Psoas muscle (tissue), 7 donors: ENCODE measurements at regions not wholly inside any gene's neighbourhood (a gene's known extent, or its start where the extent isn't known, plus 50 kb on each side); places are given as distances from the start of the nearest gene placed in this dataset.
"Not testable (repeated sequence)": the region's sequence is repeated elsewhere in the genome, so short reads cannot be mapped to it uniquely, and the experiment has no call there.

Source experiments
- ATAC-seq, 4 donors: fragments of 200-7000 bp; cut with Tn5 transposase; one replicate each; pipeline ENCODE4 v1.9.1; 2020; ENCODE audit warnings: moderate library complexity in 3 of 4, mild to moderate bottlenecking in 2 of 4
- DNase-seq, 2 donors: peaks; one replicate each; pipeline ENCODE4 v3.0.0-alpha.2; 2020
- H3K27ac ChIP-seq: fragments of 200-600 bp; one replicate; pipeline ENCODE4 v1.8.0; 2022
- H3K27me3 ChIP-seq, 3 donors: fragments of 200-600 bp in 1 of 3; one replicate each; pipeline versions ENCODE4 v1.6.1 to v1.8.0; 2013 to 2022; ENCODE audit warnings: low read length in 2 of 3, mild to moderate bottlenecking in 2 of 3, moderate library complexity in 1 of 3; ENCODE audit not compliant: insufficient read depth in 3 of 3
- H3K36me3 ChIP-seq, 2 donors: fragments of 200-600 bp in 1 of 2; one replicate each; pipeline versions ENCODE4 v1.6.1 to v1.8.0; 2013 to 2022; ENCODE audit warnings: low read depth in 1 of 2, mild to moderate bottlenecking in 1 of 2, moderate library complexity in 1 of 2; ENCODE audit not compliant: insufficient read depth in 1 of 2
- H3K4me1 ChIP-seq: fragments of 200-600 bp; one replicate; pipeline ENCODE4 v1.8.0; 2022
- H3K4me3 ChIP-seq: fragments of 200-600 bp; one replicate; pipeline ENCODE4 v1.8.0; 2022; ENCODE audit warnings: mild to moderate bottlenecking
- H3K9me3 ChIP-seq: fragments of 200-600 bp; one replicate; pipeline ENCODE4 v1.8.0; 2022
- WGBS, 3 donors: extraction: QIAGEN DNeasy Blood & Tissue Kit; methylation state at CpG; one replicate each; pipeline versions ENCODE4 v1.1.6 to v1.1.7; 2013; 5-methylcytosine and 5-hydroxymethylcytosine counted together
- intact Hi-C, 2 donors: fragments of 100-400 bp; cut with DNase I; formaldehyde crosslinking; loops; one replicate each; pipeline versions ENCODE4 v1.11.0 to v1.14.2; 2022
- TF ChIP-seq, protein P1 (sequence below): fragments of 200-600 bp; IDR thresholded peaks from one replicate; pipeline ENCODE4 v1.8.0; 2022; ENCODE audit warnings: antibody characterized with exemption
- donor health status: healthy with polysubstance abuse.
- donor health status: DM: no; HTN: no; CAD: no; lungs with moderate emphysema.
- donor health status: Bipolar disorder and iron deficiency.
- donor health status: healthy.
- donor health status: DM: yes; HTN: yes; CAD: no.
- donor health status: DM: no; HTN: no; CAD: no.
- donor health status: DM: yes; HTN: yes; CAD: no.

DNA sequence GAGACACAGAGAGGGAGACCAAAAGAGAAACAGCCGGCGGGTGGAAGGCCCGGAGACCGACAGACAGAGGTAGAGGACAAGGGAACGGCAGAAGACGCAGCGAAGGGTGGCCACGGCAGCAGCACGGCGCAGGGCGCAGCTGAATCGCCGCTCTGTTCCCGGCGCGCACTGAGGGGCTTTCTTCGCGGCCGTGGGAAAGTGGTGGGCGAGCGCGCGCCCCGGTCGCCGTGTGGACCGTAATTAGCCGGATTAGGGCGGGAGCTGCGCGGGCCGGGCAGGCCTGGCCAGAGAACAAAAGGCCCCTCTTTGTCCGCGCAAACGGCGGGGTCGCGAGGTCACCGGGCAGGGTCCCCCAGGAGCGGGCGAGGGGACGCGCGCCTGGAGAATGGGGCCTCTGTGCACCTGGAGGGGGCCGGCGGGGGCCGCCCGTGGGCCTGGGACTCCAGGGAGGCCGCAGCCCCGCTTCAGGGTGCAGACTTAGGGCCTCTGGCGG, 158.3 kb downstream of the ZFP36L2 start:
- Histone ChIP-seq H3K4me3 (peak overlapping the region; percentile 34), H3K27ac (no peak overlapping the region), H3K4me1 (peaks cover 24% of the 10 kb centered on the region), H3K27me3 (no peaks in the 10 kb centered on the region), H3K9me3 (no peaks in the 10 kb centered on the region), H3K36me3 (no peaks in the 10 kb centered on the region)
- WGBS, 3 donors: 62 to 74% (median 63%) methylated on average over 38 to 51 of the region's 51 CpGs
- DNase-seq (no peak), ATAC-seq (no peak)
- intact Hi-C loops: loop anchor here in 1 of 2 donors (5.0 kb wide), 1 partner anchor 91 kb away; no protein-coding TSS in a partner anchor
- TF ChIP-seq, protein P1, sequence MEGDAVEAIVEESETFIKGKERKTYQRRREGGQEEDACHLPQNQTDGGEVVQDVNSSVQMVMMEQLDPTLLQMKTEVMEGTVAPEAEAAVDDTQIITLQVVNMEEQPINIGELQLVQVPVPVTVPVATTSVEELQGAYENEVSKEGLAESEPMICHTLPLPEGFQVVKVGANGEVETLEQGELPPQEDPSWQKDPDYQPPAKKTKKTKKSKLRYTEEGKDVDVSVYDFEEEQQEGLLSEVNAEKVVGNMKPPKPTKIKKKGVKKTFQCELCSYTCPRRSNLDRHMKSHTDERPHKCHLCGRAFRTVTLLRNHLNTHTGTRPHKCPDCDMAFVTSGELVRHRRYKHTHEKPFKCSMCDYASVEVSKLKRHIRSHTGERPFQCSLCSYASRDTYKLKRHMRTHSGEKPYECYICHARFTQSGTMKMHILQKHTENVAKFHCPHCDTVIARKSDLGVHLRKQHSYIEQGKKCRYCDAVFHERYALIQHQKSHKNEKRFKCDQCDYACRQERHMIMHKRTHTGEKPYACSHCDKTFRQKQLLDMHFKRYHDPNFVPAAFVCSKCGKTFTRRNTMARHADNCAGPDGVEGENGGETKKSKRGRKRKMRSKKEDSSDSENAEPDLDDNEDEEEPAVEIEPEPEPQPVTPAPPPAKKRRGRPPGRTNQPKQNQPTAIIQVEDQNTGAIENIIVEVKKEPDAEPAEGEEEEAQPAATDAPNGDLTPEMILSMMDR: no peak

DNA sequence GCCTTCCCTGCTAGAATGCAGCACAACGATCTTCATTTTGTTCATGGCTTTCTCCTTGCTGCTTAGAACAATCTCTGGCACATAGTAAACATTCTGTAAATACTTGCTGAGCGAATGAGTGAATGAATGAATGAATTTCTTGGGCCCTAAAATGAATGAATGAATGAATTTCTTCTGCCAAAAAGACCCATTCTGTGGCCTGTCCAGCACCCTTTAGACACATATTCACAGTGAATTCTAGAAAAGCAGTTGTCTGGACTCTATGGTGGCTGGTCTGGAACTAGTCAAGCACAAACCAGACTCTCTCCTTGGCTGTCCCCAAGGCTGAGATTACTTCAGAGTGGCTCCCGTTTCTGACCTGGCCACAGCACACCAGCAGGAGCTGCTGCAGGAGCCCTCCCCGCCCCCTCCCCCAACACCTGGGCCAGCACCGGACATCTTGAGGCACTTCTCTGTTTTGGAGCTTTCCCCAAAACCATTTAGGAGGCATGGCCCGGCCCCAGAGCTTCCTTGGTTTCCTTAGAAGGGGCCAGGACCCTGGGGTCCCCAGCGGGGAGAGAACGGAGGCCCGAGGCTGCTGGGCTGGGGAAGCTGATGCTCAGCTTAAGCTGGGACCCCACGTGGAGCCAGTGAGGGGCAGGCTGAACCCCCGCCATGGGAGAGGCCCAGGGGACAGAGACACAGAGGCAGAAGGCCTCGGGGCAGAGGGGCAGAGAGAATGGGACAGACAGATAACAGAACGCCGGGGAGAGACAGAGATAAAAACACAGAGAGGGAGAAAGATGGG, 159.0 kb downstream of the ZFP36L2 start:
- intact Hi-C loops: loop anchor here in 1 of 2 donors (5.0 kb wide), 1 partner anchor 90 kb away; no protein-coding TSS in a partner anchor
- no peak overlapping the region for H3K27ac ChIP-seq

DNA sequence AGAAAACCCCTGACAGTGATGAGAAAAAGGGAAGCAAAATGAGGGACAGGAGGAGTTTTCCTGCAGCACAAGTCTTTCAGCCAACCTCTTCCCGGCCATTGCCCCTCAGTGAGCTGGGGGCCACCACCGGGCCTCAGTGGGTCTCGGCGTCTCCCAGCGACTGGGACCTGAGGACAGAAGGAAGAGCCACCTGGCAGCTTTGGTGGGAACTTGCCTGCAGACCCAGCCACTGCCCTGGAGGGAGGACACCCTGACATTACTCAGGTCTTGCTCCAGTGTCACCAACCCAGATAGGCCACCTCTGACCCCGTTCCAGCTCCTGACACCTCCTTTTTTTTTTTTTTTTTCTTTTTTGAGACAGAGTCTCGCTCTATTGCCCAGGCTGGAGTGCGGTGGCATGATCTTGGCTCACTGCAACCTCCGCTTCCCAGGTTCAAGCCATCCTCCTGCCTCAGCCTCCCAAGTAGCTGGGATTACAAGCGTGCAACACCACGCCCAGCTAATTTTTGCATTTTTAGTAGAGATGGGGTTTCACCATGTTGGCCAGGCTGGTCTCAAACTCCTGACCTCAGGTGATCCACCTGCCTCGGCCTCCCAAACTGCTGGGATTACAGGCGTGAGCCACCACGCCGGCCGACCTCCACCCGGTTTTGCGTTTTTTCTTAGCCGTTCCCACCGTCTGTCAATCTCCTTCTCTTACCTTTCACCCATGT, 159.7 kb downstream of the ZFP36L2 start:
- not testable (repeated sequence) for H3K4me3 ChIP-seq, H3K36me3 ChIP-seq, H3K9me3 ChIP-seq, ATAC-seq, H3K27me3 ChIP-seq, H3K27ac ChIP-seq, DNase-seq
- 90 to 97% (median 92%) methylated on average over 18 to 20 of the region's 20 CpGs for WGBS, 3 donors
- peaks cover 20% of the 10 kb centered on the region for H3K4me1 ChIP-seq
- intact Hi-C loops: loop anchor here in 1 of 2 donors (5.0 kb wide), 1 partner anchor 89 kb away; no protein-coding TSS in a partner anchor

More for the DNA sequence above, 159.0 kb downstream of the ZFP36L2 start:
- Histone ChIP-seq H3K36me3 (no peaks in the 10 kb centered on the region), H3K4me1 (peaks cover 24% of the 10 kb centered on the region), H3K9me3 (no peaks in the 10 kb centered on the region), H3K27me3 (no peaks in the 10 kb centered on the region), H3K4me3 (no peak overlapping the region)
- ATAC-seq: no peak
- 78 to 87% (median 79%) methylated on average over 14 of the region's 14 CpGs for WGBS, 3 donors
- TF ChIP-seq, protein P1: no peak
- DNase-seq: no peak

DNA sequence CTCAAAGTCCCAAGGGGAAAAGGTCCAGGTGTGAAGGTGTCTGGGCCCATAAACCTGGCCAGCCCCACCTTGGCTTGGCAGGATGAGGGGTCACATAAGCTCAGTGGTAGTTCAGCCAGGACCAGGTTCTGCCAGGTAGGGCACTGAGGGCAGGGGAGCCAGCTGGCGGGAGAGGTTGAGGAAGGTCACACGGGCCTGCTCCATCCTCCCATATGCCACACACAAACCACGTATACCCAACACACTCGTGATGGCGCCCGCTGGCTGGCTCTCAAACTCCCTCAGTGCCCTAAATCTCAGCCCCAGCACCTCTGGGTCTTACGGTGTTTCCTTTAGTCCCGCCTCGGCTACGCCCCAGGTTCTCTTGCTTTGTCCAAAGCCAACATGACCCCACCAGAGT, 160.5 kb downstream of the ZFP36L2 start:
- intact Hi-C loops: loop anchor here in 1 of 2 donors (5.0 kb wide), 1 partner anchor 89 kb away; no protein-coding TSS in a partner anchor
- WGBS, 3 donors: 89 to 93% (median 89%) methylated on average over 10 of the region's 10 CpGs
- Histone ChIP-seq H3K27me3 (no peaks in the 10 kb centered on the region), H3K36me3 (no peaks in the 10 kb centered on the region), H3K4me1 (peaks cover 12% of the 10 kb centered on the region), H3K9me3 (peaks cover 6% of the 10 kb centered on the region), H3K27ac (no peak overlapping the region), H3K4me3 (no peak overlapping the region)
- ATAC-seq (no peak), DNase-seq (no peak)
- TF ChIP-seq, protein P1: no peak

DNA sequence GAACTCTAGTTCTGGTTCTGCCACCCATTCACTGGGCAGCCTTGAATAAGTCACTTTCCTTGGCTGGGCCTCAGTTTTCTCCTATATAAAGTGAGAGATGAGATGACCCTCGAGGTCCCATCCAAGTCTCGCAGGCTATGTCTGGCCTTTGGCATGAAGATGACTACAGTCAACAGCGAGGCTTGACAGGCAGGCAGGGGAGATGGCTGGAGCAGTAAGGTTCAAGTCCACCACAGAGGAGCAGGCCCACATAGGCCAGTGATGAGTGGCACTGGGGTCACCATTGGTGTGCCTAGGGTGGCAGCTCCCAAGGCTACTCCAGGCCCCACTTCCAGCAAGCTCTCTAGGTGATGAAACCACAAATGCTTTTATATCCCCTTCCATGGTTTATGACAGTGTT, 161.4 kb downstream of the ZFP36L2 start:
- no peak overlapping the region for H3K4me3 ChIP-seq
- no peaks in the 10 kb centered on the region for H3K27me3 ChIP-seq
- H3K27ac ChIP-seq: no peak overlapping the region
- intact Hi-C loops: loop anchor here in 1 of 2 donors (5.0 kb wide), 1 partner anchor 88 kb away; no protein-coding TSS in a partner anchor
- WGBS, 3 donors: 86 to 97% (median 91%) methylated on average over 3 of the region's 3 CpGs
- H3K36me3 ChIP-seq: no peaks in the 10 kb centered on the region
- DNase-seq (peak in 1 of 2 donors; percentile 15), ATAC-seq (no peak)
- TF ChIP-seq, protein P1: no peak
- H3K9me3 ChIP-seq: peaks cover 6% of the 10 kb centered on the region
- peaks cover 5% of the 10 kb centered on the region for H3K4me1 ChIP-seq

DNA sequence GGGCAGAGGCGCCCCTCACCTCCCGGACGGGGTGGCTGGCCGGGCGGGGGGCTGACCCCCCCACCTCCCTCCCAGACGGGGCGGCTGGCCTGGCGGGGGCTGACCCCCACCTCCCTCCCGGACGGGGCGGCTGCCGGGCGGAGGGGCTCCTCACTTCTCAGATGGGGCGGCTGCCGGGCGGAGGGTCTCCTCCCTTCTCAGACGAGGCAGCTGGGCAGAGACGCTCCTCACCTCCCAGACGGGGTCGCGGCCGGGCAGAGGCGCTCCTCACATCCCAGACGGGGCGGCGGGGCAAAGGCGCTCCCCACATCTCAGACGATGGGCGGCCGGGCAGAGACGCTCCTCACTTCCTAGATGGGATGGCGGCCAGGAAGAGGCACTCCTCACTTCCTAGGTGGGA, 163.3 kb downstream of the ZFP36L2 start:
- H3K36me3 ChIP-seq, H3K9me3 ChIP-seq, ATAC-seq, H3K4me3 ChIP-seq, intact Hi-C loops, H3K27ac ChIP-seq, H3K27me3 ChIP-seq, H3K4me1 ChIP-seq: not testable (repeated sequence)
- 96% methylated on average over 20 of the region's 32 CpGs; no CpG with 5 or more reads in 2 of the 3 donors for WGBS, 3 donors
- peak in 1 of 2 donors; percentile 33 for DNase-seq
